ENCODE measurements at regions not wholly inside any gene's neighbourhood (a gene's known extent, or its start where the extent isn't known, plus 50 kb on each side); places are given as distances from the start of the nearest gene placed in this dataset.
A peak's percentile ranks its signal among the peaks of the same experiment; 100 is the strongest.
"Not testable (repeated sequence)": the region's sequence is repeated elsewhere in the genome, so short reads cannot be mapped to it uniquely, and the experiment has no call there.

GRCh38 chr6:150307520-150307919 is 61.3 kb upstream of the IYD start:
- no peak overlapping the region for H3K4me3 ChIP-seq (ENCODE audit: low read length)
- Mint-ChIP-seq H3K27ac (no peak overlapping the region), H3K27me3 (peaks cover 14% of the 10 kb centered on the region), H3K4me3 (no peak overlapping the region), H3K4me1 (ENCODE audit: low read depth) (no peaks in the 10 kb centered on the region), H3K9me3 (no peaks in the 10 kb centered on the region), H3K36me3 (ENCODE audit: low read depth) (no peaks in the 10 kb centered on the region)
- ATAC-seq (ENCODE audit: poor library complexity), result no peak
- no peak overlapping the region for H3K27ac ChIP-seq (ENCODE audit: low read depth in 1 of 2, low read length in 2 of 2)
- no peaks in the 10 kb centered on the region for H3K36me3 ChIP-seq (ENCODE audit: insufficient read depth, low read length)
- H3K9me3 ChIP-seq (ENCODE audit: control insufficient read depth in 1 of 2, insufficient read depth in 1 of 2, low read length in 2 of 2), result no peaks in the 10 kb centered on the region
- CTCF ChIA-PET, result no interaction called here
- peaks cover 13% of the 10 kb centered on the region for H3K4me1 ChIP-seq (ENCODE audit: insufficient read depth, low read length)
- peaks cover 0 to 9% of the 10 kb centered on the region in 2 experiments for H3K27me3 ChIP-seq (ENCODE audit: control insufficient read depth in 1 of 2, insufficient read depth in 2 of 2, low read length in 2 of 2)
- intact Hi-C loops (cut with DNase I, micrococcal nuclease), result no loop called here
- no peak for DNase-seq
- TF ChIP-seq CTCF (IDR thresholded peaks at IDR 0.05), result no peak
- POLR2A ChIA-PET, result no interaction called here

GRCh38 chr6:150308812-150309645 is 59.8 kb upstream of the IYD start:
- intact Hi-C loops (cut with DNase I, micrococcal nuclease), result no loop called here
- ChIA-PET CTCF (interaction anchor here (0.7 kb wide), 1 partner anchor 492 kb away, joined by 3 read pairs; no protein-coding TSS in a partner anchor), POLR2A (no interaction called here)
- Mint-ChIP-seq H3K36me3 (ENCODE audit: low read depth) (no peaks in the 10 kb centered on the region), H3K27ac (no peak overlapping the region), H3K4me3 (no peak overlapping the region), H3K4me1 (ENCODE audit: low read depth) (no peaks in the 10 kb centered on the region), H3K9me3 (no peaks in the 10 kb centered on the region), H3K27me3 (peaks cover 10% of the 10 kb centered on the region)
- H3K4me1 ChIP-seq (ENCODE audit: insufficient read depth, low read length), result peaks cover 17% of the 10 kb centered on the region
- H3K4me3 ChIP-seq (ENCODE audit: low read length), result no peak overlapping the region
- H3K36me3 ChIP-seq (ENCODE audit: insufficient read depth, low read length), result no peaks in the 10 kb centered on the region
- H3K9me3 ChIP-seq (ENCODE audit: control insufficient read depth in 1 of 2, insufficient read depth in 1 of 2, low read length in 2 of 2), result no peaks in the 10 kb centered on the region
- ATAC-seq (ENCODE audit: poor library complexity), result no peak
- no peak overlapping the region for H3K27ac ChIP-seq (ENCODE audit: low read depth in 1 of 2, low read length in 2 of 2)
- DNase-seq, result no peak
- H3K27me3 ChIP-seq (ENCODE audit: control insufficient read depth in 1 of 2, insufficient read depth in 2 of 2, low read length in 2 of 2), result peaks cover 0 to 9% of the 10 kb centered on the region in 2 experiments
- no peak for TF ChIP-seq CTCF (IDR thresholded peaks at IDR 0.05)

- no peak for TF ChIP-seq CTCF (IDR thresholded peaks at IDR 0.05)
- Histone ChIP-seq H3K4me3 (ENCODE audit: low read length) (no peak overlapping the region), H3K27me3 (ENCODE audit: control insufficient read depth in 1 of 2, insufficient read depth in 2 of 2, low read length in 2 of 2) (peaks cover 0 to 9% of the 10 kb centered on the region in 2 experiments), H3K27ac (ENCODE audit: low read depth in 1 of 2, low read length in 2 of 2) (no peak overlapping the region), H3K36me3 (ENCODE audit: insufficient read depth, low read length) (no peaks in the 10 kb centered on the region), H3K4me1 (ENCODE audit: insufficient read depth, low read length) (peaks cover 20% of the 10 kb centered on the region), H3K9me3 (ENCODE audit: control insufficient read depth in 1 of 2, insufficient read depth in 1 of 2, low read length in 2 of 2) (peaks cover 0 to 8% of the 10 kb centered on the region in 2 experiments)
- Mint-ChIP-seq H3K4me1 (ENCODE audit: low read depth) (no peaks in the 10 kb centered on the region), H3K4me3 (no peak overlapping the region), H3K27ac (peak overlapping the region; percentile 55), H3K9me3 (no peaks in the 10 kb centered on the region), H3K36me3 (ENCODE audit: low read depth) (no peaks in the 10 kb centered on the region), H3K27me3 (peaks cover 10% of the 10 kb centered on the region)
- intact Hi-C loops (cut with DNase I, micrococcal nuclease), result no loop called here
- ChIA-PET POLR2A (no interaction called here), CTCF (no interaction called here)
- peak in 3 of 14 experiments; percentile 18 to 42 (median 24) for DNase-seq
- ATAC-seq (ENCODE audit: poor library complexity), result peak; percentile 43
Measured at GRCh38 chr6:150310539-150310938, 58.3 kb upstream of the IYD start.

GRCh38 chr6:150311149-150311944 is 57.5 kb upstream of the IYD start:
- DNase-seq, result peak in 5 of 14 experiments; percentile 3 to 71 (median 54)
- H3K36me3 Mint-ChIP-seq (ENCODE audit: low read depth); H3K9me3 ChIP-seq (ENCODE audit: control insufficient read depth in 1 of 2, insufficient read depth in 1 of 2, low read length in 2 of 2); H3K27me3 Mint-ChIP-seq; H3K4me1 Mint-ChIP-seq (ENCODE audit: low read depth); H3K27ac ChIP-seq (ENCODE audit: low read depth in 1 of 2, low read length in 2 of 2); H3K27me3 ChIP-seq (ENCODE audit: control insufficient read depth in 1 of 2, insufficient read depth in 2 of 2, low read length in 2 of 2); POLR2A ChIA-PET; H3K9me3 Mint-ChIP-seq; H3K36me3 ChIP-seq (ENCODE audit: insufficient read depth, low read length); intact Hi-C loops (cut with DNase I, micrococcal nuclease); H3K4me3 ChIP-seq (ENCODE audit: low read length); CTCF ChIA-PET; ATAC-seq (ENCODE audit: poor library complexity); H3K4me3 Mint-ChIP-seq: not testable (repeated sequence)
- peaks cover 20% of the 10 kb centered on the region for H3K4me1 ChIP-seq (ENCODE audit: insufficient read depth, low read length)
- peak overlapping the region; percentile 55 for H3K27ac Mint-ChIP-seq
